Ovary (tissue), 7 donors: ENCODE measurements at regions not wholly inside any gene's neighbourhood (a gene's known extent, or its start where the extent isn't known, plus 50 kb on each side); places are given as distances from the start of the nearest gene placed in this dataset.
"Not testable (repeated sequence)": the region's sequence is repeated elsewhere in the genome, so short reads cannot be mapped to it uniquely, and the experiment has no call there.

ENCODE experiments used
- DNase-seq, 5 donors: peaks; one replicate each; pipeline ENCODE4 v3.0.0-alpha.2; 2019 to 2020
- H3K27ac ChIP-seq, 2 donors: fragments of 200-600 bp; one replicate each; pipeline versions ENCODE4 v1.5.1 to v1.8.0; 2019 to 2022
- H3K27me3 ChIP-seq: fragments of 200-600 bp; one replicate; pipeline ENCODE4 v1.8.0; 2022
- H3K36me3 ChIP-seq: fragments of 200-600 bp; sonication (generic); one replicate; pipeline ENCODE4 v1.5.1; 2019
- H3K4me1 ChIP-seq: one replicate; pipeline ENCODE4 v1.8.1; 2013; ENCODE audit warnings: mild to moderate bottlenecking, moderate library complexity; ENCODE audit not compliant: insufficient read depth
- H3K4me3 ChIP-seq: fragments of 200-600 bp; sonication (generic); one replicate; pipeline ENCODE4 v1.5.1; 2017
- H3K9me3 ChIP-seq, 2 donors: fragments of 200-600 bp in 1 of 2; sonication (generic) in 1 of 2; one replicate each; pipeline versions ENCODE4 v1.5.1 to v1.8.1; 2013 to 2019; ENCODE audit warnings: mild to moderate bottlenecking in 1 of 2, moderate library complexity in 1 of 2
- CTCF ChIP-seq, 3 donors: fragments of 450-650 bp in 2 of 3; fragments of 200-600 bp in 1 of 3; IDR thresholded peaks; one replicate each; pipeline versions ENCODE4 v1.5.1 to v1.8.0; 2016 to 2022; ENCODE audit warnings: antibody characterized with exemption in 3 of 3, mild to moderate bottlenecking in 1 of 3
- EP300 ChIP-seq: sonication (generic); formaldehyde crosslinking; IDR thresholded peaks from one replicate; pipeline ENCODE4 v1.6.1; 2017; ENCODE audit warnings: antibody characterized with exemption
- POLR2A ChIP-seq: fragments of 450-650 bp; IDR thresholded peaks from one replicate; pipeline ENCODE4 v1.6.1; 2017; ENCODE audit warnings: antibody characterized with exemption, mild to moderate bottlenecking, moderate library complexity
- WGBS, 3 donors: extraction: QIAGEN DNeasy Blood & Tissue Kit in 1 of 3; methylation state at CpG; one replicate each; pipeline versions ENCODE4 v1.1.5 to v1.1.7; 2013 to 2017; 5-methylcytosine and 5-hydroxymethylcytosine counted together
- intact Hi-C, 4 donors: fragments of 100-400 bp; cut with DNase I; formaldehyde crosslinking; loops; one replicate each; pipeline versions ENCODE4 v1.11.0 to v1.15.1; 2022 to 2023
- donor health status: DM: no; HTN: no; CAD: no; lungs with moderate emphysema.
- donor health status: DM: no; HTN: no; CAD: no.
- donor health status: Bipolar disorder and iron deficiency.
- donor health status: DM: no; HTN: no; CAD: no.
- donor health status: DM: yes; HTN: yes; CAD: no.

GRCh38 chr7:50920031-50920635 lies 137.4 kb upstream of the GRB10 start:
- intact Hi-C loops = no loop called here
- 65 to 70% (median 65%) methylated on average over 7 of the region's 7 CpGs for WGBS, 3 donors
- TF ChIP-seq POLR2A (no peak), EP300 (no peak), CTCF (IDR thresholded peaks at IDR 0.05) (no peak)

GRCh38 chr7:50915621-50916020 lies 132.9 kb upstream of the GRB10 start:
- intact Hi-C loops = no loop called here
- Histone ChIP-seq H3K9me3 (no peaks in the 10 kb centered on the region), H3K27me3 (no peaks in the 10 kb centered on the region), H3K36me3 (no peaks in the 10 kb centered on the region), H3K4me1 (no peaks in the 10 kb centered on the region), H3K27ac (no peak overlapping the region), H3K4me3 (no peak overlapping the region)
- TF ChIP-seq CTCF (IDR thresholded peaks at IDR 0.05) (no peak), POLR2A (no peak), EP300 (no peak)
- no peak for DNase-seq
- 75 to 79% (median 79%) methylated on average over 5 of the region's 5 CpGs for WGBS, 3 donors

More at GRCh38 chr7:50920031-50920635, 137.4 kb upstream of the GRB10 start:
- no peak overlapping the region for H3K4me3 ChIP-seq
- H3K36me3 ChIP-seq = no peaks in the 10 kb centered on the region
- DNase-seq = no peak
- H3K27me3 ChIP-seq = no peaks in the 10 kb centered on the region
- no peak overlapping the region for H3K27ac ChIP-seq
- no peaks in the 10 kb centered on the region for H3K4me1 ChIP-seq
- H3K9me3 ChIP-seq = no peaks in the 10 kb centered on the region

- TF ChIP-seq EP300 (no peak), CTCF (IDR thresholded peaks at IDR 0.05) (no peak), POLR2A (no peak)
- DNase-seq = no peak
- Histone ChIP-seq H3K9me3 (no peaks in the 10 kb centered on the region), H3K36me3 (no peaks in the 10 kb centered on the region), H3K27ac (no peak overlapping the region), H3K27me3 (no peaks in the 10 kb centered on the region), H3K4me3 (no peak overlapping the region), H3K4me1 (no peaks in the 10 kb centered on the region)
- WGBS, 3 donors = 59 to 65% (median 64%) methylated on average over 3 of the region's 3 CpGs
- intact Hi-C loops = no loop called here
Observed at GRCh38 chr7:50914460-50914859, 131.8 kb upstream of the GRB10 start.

GRCh38 chr7:50908628-50909290 lies 126.1 kb upstream of the GRB10 start:
- intact Hi-C loops = no loop called here
- Histone ChIP-seq H3K27ac (no peak overlapping the region), H3K9me3 (no peaks in the 10 kb centered on the region), H3K27me3 (no peaks in the 10 kb centered on the region), H3K36me3 (no peaks in the 10 kb centered on the region), H3K4me3 (no peak overlapping the region), H3K4me1 (no peaks in the 10 kb centered on the region)
- no peak for DNase-seq
- WGBS, 3 donors = 21 to 49% (median 25%) methylated on average over 2 of the region's 2 CpGs
- TF ChIP-seq POLR2A (no peak), EP300 (no peak), CTCF (IDR thresholded peaks at IDR 0.05) (no peak)

- DNase-seq, intact Hi-C loops, H3K4me3 ChIP-seq, H3K27ac ChIP-seq, H3K4me1 ChIP-seq, H3K36me3 ChIP-seq, H3K27me3 ChIP-seq, H3K9me3 ChIP-seq: not testable (repeated sequence)
- WGBS, 3 donors = 79 to 82% (median 81%) methylated on average over 30 to 31 of the region's 31 CpGs
Observed at GRCh38 chr7:50898604-50899477, 116.1 kb upstream of the GRB10 start.

- H3K36me3 ChIP-seq, H3K27ac ChIP-seq, intact Hi-C loops, H3K4me1 ChIP-seq, DNase-seq, H3K27me3 ChIP-seq, H3K4me3 ChIP-seq, H3K9me3 ChIP-seq: not testable (repeated sequence)
- 62 to 88% (median 66%) methylated on average over 6 of the region's 6 CpGs for WGBS, 3 donors
Observed at GRCh38 chr7:50887061-50887460, 104.4 kb upstream of the GRB10 start.
